Spleen (tissue), 7 donors: ENCODE measurements at regions not wholly inside any gene's neighbourhood (a gene's known extent, or its start where the extent isn't known, plus 50 kb on each side); places are given as distances from the start of the nearest gene placed in this dataset.

Experiments
- CTCF ChIP-seq, 11 experiments: fragments of 200-600 bp in 7 of 11; fragments of 450-650 bp in 4 of 11; sonication (generic) in 4 of 11; IDR thresholded peaks in 8 of 11; conservative IDR thresholded peaks in 3 of 11; 1 replicate in 7 of 11; 2 replicates in 4 of 11; pipeline versions ENCODE4 v1.4.0 to v1.8.0; 2016 to 2021; ENCODE audit warnings: antibody characterized with exemption in 11 of 11, inconsistent platforms in 4 of 11, mild to moderate bottlenecking in 1 of 11
- POLR2A ChIP-seq, 3 donors: fragments of 450-650 bp; IDR thresholded peaks; one replicate each; pipeline ENCODE4 v1.5.1; 2017; ENCODE audit warnings: antibody characterized with exemption in 3 of 3, mild to moderate bottlenecking in 1 of 3
- POLR2AphosphoS5 ChIP-seq, 3 donors: sonication (generic); formaldehyde crosslinking; IDR thresholded peaks; one replicate each; pipeline ENCODE4 v1.5.1; 2017; ENCODE audit warnings: antibody characterized with exemption in 3 of 3
- donor health status: DM: no; HTN: no; CAD: no; lungs with moderate emphysema.
- donor health status: DM: no; HTN: no; CAD: no.
- donor health status: DM: no; HTN: no; CAD: no.

GRCh38 chr5:98722188-98722587 is 51.3 kb upstream of the RGMB start:
- TF ChIP-seq CTCF (IDR thresholded peaks at IDR 0.05 in 8 of 11, conservative IDR thresholded peaks at IDR 0.05 in 3 of 11) = no peak
- no peak for TF ChIP-seq POLR2A (IDR thresholded peaks at IDR 0.05)
- no peak for TF ChIP-seq POLR2AphosphoS5 (IDR thresholded peaks at IDR 0.05)
